ENCODE measurements at regions not wholly inside any gene's neighbourhood (a gene's known extent, or its start where the extent isn't known, plus 50 kb on each side); places are given as distances from the start of the nearest gene placed in this dataset.

DNA sequence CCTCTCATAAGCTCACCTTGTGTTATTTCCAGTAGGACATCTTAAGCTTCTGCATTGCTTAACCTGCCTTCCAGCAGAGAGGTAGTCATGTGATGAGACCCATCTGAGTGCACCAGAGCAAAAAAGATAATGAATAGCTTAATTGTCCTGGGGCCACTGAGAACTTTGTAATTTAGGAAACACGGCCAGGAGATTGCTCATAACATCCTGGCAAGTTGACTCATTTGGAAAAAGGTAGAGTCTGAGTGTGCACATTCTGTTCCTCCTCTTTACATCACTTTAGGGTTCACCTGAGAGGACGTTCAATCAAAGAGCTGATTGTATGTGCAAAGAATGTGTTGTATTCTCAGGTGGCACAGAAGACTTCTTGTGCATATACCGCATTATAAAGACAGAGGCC lies 830.2 kb upstream of the SOX11 start:
- TF ChIP-seq POLR2A (IDR thresholded peaks at IDR 0.05; ENCODE audit: low read length) (no peak), GATA1 (IDR thresholded peaks at IDR 0.05; ENCODE audit: low read depth, low read length) (no peak)
- no peak for DNase-seq

DNA sequence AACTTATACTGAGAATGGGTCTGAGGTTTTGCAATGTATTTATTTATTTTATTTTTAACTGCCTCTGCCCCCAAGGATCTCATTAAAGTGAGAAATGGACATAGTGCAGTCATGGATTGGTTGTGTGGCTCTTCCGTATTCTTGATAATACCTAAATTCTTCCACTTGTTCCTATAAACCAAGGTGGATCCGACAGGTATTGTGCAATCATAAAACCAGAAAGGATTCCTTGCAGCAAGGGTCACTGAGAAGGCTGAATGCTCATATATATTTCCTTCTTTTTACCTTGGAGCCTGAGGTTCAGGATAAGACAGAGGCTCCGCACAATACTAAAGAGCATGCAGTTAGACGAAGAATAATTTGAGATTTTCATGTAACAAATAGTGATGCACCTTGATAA lies 826.0 kb upstream of the SOX11 start:
- TF ChIP-seq POLR2A (IDR thresholded peaks at IDR 0.05; ENCODE audit: low read length) (no peak), GATA1 (IDR thresholded peaks at IDR 0.05; ENCODE audit: low read depth, low read length) (no peak)
- no peak for DNase-seq

DNA sequence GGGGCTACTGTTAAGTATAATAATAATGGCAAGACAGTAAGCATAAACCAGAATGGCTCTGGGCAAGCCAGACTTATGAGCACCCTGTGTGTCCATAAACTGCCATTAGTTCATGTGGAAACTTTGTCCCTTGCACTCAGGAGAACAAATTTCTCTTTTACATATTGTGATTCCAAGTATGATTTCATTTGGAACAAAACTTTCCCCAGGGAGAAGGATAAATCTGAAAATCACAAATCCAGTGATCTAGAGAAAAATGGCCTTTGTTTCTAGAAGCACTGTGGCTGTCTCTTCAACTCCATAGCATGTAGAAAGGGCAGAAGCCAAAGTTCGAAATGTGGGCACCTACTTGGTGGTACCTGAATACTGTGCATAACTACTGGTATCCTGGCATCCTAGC lies 823.7 kb upstream of the SOX11 start:
- DNase-seq: no peak
- no peak for TF ChIP-seq GATA1 (IDR thresholded peaks at IDR 0.05; ENCODE audit: low read depth, low read length)
- TF ChIP-seq POLR2A (IDR thresholded peaks at IDR 0.05; ENCODE audit: low read length): no peak

DNA sequence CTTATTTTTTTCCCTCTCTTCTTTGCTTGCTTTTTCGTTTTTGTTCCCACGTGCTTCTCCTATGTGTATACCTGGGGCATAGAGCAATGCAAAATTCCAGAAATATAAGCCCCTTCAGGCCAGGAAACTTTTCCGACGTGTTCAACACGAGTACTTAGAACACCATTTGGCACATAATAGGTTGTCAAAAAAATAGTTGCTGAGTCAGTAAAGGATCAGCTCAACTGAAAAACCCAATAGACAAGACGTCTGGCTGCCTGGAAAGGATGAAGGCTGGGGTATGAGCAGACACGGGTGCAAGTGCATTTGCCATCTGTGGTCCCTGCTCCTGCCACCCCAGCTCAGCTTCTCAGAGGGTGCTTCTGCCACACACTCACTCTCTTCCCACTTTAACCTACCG lies 823.0 kb upstream of the SOX11 start:
- no peak for TF ChIP-seq POLR2A (IDR thresholded peaks at IDR 0.05; ENCODE audit: low read length)
- TF ChIP-seq GATA1 (IDR thresholded peaks at IDR 0.05; ENCODE audit: low read depth, low read length): no peak
- DNase-seq: no peak

DNA sequence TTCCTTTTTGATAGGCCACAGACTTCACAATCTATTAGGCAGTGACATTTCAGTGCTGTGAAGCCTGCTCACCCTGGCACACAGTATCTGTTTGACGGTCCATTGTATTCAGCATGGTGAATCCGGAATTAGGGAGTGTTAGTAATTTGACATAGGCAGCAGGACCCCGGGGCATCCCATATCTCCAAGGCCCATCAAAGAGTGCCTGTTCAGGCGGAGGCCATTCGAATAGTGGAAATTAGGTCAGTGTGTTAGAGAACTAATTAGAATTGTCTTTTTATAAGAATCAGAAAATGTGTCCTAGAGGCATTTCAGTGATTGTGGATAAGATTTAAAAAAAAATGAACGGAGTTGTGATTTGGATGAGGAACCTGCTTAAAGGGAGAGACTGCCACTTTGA lies 818.8 kb upstream of the SOX11 start:
- no peak for DNase-seq
- TF ChIP-seq POLR2A (IDR thresholded peaks at IDR 0.05; ENCODE audit: low read length) (no peak), GATA1 (IDR thresholded peaks at IDR 0.05; ENCODE audit: low read depth, low read length) (no peak)

DNA sequence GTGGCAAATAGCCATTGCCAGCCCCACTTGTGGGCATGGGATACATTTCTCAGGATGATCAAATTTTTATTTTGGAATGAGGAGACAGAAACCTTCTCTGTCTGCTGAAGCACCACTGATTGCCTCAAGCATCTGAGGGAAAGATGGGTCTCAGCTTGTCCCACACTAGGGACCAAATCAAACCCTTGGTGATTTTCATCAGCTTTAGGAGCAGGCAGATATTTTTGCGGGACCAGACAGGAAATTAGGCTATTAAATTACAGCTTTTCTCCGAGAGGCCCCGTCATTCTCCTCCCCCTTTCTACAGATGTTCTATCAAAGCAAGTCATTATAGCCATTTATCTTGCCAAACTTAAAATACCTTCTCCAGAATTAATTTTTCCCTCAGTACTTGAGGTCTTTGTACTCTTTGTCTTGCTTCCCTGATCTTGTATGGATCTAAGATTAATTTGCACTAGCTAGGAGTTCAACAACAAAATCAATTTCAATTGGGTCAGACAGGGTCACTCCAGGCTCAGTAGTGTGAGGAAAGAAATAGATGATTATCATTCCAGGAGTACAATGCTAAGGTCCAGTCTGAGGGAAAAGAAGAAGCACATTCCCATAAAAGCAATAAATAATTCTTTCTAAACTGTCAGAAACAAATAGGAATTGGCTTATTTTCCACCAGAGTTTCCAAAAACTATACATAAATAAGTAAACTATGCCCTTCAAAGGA lies 818.1 kb upstream of the SOX11 start:
- no peak for DNase-seq
- TF ChIP-seq POLR2A (IDR thresholded peaks at IDR 0.05; ENCODE audit: low read length) (no peak), GATA1 (IDR thresholded peaks at IDR 0.05; ENCODE audit: low read depth, low read length) (no peak)

DNA sequence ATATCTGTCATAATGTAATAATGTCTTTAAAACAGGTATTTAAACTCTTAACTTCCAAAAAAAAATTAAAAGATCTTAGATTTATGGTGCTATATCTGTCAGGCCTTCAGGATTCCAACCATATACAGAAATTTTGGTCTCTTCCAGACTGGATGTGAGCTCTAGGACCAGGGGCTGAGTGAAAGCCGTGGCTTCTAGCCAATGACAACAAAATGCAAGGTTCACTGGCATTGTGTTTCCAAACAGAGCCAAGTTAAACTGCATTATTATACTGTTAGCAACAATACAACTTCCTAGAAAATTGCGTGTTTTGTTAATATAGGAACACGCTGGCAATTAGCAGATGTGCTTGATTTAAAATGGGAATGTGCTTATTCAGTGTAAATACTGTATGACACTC lies 809.8 kb upstream of the SOX11 start:
- TF ChIP-seq GATA1 (IDR thresholded peaks at IDR 0.05; ENCODE audit: low read depth, low read length) (no peak), POLR2A (IDR thresholded peaks at IDR 0.05; ENCODE audit: low read length) (no peak)
- no peak for DNase-seq

DNA sequence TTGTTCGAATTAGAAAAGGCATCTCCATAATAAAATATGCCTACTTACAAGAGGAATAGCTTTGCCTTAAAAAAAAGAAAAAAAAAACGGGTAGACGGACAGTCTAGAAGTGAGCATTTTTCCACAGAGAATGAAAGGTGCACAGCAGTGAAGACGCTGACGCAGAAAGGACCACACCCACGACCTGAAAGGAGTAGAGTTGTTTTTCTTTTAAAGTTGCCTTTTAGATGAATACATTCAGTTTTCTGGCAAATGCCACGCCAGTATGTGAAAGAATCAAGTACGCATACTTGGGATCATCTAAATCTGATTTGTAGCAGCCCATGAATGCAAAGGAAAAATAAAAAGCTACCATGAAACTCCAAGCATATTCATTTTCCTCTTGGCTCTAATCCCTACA lies 809.2 kb upstream of the SOX11 start:
- no peak for TF ChIP-seq POLR2A (IDR thresholded peaks at IDR 0.05; ENCODE audit: low read length)
- TF ChIP-seq GATA1 (IDR thresholded peaks at IDR 0.05; ENCODE audit: low read depth, low read length): no peak
- no peak for DNase-seq

DNA sequence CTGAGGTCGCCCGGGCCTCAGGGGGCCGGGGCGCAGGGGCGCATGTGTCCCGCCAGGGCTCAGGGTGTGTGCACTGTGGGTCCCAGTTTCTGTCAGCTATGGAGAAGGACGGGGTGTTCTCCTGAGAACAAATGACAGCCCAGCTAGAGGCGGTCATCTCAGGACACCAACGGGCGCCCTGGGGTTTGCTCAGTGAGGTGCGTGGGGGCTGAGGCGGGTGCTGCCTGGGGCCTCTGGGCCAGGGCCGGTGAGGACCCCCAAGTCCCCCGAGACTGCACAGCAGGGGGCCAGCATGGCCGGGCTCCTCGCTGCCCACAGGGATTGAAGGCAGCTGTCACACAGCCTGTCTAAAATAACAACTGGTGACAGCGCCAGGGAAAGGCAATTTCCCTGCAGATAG lies 808.8 kb upstream of the SOX11 start:
- TF ChIP-seq POLR2A (IDR thresholded peaks at IDR 0.05; ENCODE audit: low read length) (no peak), GATA1 (IDR thresholded peaks at IDR 0.05; ENCODE audit: low read depth, low read length) (no peak)
- DNase-seq: no peak

DNA sequence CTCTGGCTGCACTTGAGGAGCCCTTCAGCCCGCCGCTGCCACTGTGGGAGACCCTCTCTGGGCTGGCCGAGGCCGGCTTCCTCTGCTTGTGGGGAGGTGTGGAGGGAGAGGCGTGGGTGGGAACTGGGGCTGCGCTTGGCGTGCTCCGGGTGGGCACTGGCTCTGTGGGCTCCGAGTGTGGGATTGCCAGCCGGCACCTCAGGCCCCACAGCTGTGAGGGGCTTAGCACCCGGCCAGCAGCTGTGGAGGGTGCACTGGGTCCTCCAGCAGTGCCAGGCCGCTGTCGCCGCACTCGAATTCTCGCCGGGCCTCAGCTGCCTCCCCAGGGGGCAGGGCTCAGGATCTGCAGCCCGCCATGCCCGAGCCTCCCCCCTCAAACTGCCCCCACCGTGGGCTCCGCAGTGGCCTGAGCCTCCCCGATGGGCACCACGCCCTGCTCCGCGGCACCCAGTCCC lies 808.0 kb upstream of the SOX11 start:
- DNase-seq: no peak
- TF ChIP-seq GATA1 (IDR thresholded peaks at IDR 0.05; ENCODE audit: low read depth, low read length) (no peak), POLR2A (IDR thresholded peaks at IDR 0.05; ENCODE audit: low read length) (no peak)

DNA sequence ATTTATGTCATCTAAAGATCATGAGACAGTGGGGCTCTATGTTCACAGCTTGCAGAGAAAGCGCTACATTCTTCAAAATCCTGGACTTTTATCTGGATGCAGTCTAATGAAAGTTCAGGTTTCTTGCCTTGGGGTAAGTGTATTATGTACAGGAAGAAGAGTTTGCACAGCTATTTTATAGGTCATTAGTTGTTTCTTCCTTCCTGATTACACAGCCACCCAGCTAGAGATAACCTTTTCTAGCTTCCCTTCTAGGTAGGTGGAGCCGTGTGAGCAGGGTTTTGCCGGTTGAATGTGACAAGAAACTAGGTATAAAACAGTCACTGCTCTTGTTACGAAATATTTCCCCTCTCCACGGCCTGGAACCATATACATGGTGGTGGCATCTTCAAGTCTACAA lies 800.8 kb upstream of the SOX11 start:
- no peak for TF ChIP-seq GATA1 (IDR thresholded peaks at IDR 0.05; ENCODE audit: low read depth, low read length)
- TF ChIP-seq POLR2A (IDR thresholded peaks at IDR 0.05; ENCODE audit: low read length): no peak
- DNase-seq: no peak

DNA sequence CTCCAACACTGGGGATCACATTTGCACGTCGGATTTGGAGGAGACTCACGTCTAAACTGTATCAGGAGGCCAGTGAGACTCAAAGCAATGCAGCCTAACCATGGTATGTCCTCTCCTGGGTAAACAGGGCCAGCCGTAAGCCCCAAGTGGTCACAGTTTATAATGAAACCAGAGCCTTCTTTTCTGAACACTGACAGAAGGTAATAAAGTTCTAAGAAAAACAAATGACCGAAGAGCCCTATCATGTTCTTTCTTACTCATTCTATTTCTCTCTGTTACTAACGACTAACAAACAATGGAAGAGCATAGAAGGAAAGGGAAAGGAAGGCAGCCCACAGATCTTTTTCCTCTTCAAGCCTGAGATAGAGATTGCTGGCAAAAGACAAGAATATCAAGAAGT lies 796.8 kb upstream of the SOX11 start:
- TF ChIP-seq GATA1 (IDR thresholded peaks at IDR 0.05; ENCODE audit: low read depth, low read length) (no peak), POLR2A (IDR thresholded peaks at IDR 0.05; ENCODE audit: low read length) (no peak)

DNA sequence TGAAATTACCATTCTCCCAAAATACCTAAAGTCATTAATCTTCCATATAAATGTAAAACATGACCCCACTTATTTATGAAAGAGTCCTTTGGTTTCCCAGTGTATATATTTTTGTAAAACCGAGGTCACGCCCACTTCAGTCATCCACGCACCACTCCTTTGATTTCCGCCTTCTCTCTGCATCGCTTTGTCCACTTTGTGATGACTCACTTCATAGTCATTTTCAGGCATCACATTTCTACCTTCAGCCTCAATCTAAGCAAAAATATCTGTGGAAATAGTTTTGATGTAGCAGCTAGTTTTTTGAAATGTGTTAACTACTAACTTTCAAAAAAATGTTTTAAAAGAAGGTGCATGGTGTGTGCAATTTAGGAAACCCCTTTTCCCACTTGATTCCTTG lies 793.5 kb upstream of the SOX11 start:
- DNase-seq: no peak
- no peak for TF ChIP-seq GATA1 (IDR thresholded peaks at IDR 0.05; ENCODE audit: low read depth, low read length)
- TF ChIP-seq POLR2A (IDR thresholded peaks at IDR 0.05; ENCODE audit: low read length): no peak

More for the DNA sequence above, 796.8 kb upstream of the SOX11 start:
- DNase-seq: no peak

DNA sequence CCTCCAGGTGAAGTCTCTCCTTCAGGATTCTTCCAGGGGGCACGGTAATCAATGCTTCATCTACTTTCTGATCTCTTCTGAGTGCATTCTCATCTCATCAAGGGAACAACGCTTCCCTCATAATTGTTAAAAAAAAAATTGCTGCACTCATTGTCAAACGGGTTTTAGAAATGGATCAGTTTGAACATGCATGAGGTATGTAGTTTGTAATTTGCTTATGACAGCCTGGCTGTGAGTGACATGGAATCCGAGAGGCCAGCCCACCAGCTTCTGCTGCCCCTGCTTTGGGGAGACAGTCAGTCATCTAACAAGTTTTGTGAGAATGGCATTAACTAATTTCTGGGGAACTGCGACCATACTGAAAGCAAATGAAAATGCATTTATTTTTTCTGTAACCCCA lies 791.9 kb upstream of the SOX11 start:
- TF ChIP-seq GATA1 (IDR thresholded peaks at IDR 0.05; ENCODE audit: low read depth, low read length): no peak
- no peak for TF ChIP-seq POLR2A (IDR thresholded peaks at IDR 0.05; ENCODE audit: low read length)

More for the DNA sequence above, 791.9 kb upstream of the SOX11 start:
- DNase-seq: no peak
